ENCODE measurements at regions not wholly inside any gene's neighbourhood (a gene's known extent, or its start where the extent isn't known, plus 50 kb on each side); places are given as distances from the start of the nearest gene placed in this dataset.
"Not testable (repeated sequence)": the region's sequence is repeated elsewhere in the genome, so short reads cannot be mapped to it uniquely, and the experiment has no call there.

DNA sequence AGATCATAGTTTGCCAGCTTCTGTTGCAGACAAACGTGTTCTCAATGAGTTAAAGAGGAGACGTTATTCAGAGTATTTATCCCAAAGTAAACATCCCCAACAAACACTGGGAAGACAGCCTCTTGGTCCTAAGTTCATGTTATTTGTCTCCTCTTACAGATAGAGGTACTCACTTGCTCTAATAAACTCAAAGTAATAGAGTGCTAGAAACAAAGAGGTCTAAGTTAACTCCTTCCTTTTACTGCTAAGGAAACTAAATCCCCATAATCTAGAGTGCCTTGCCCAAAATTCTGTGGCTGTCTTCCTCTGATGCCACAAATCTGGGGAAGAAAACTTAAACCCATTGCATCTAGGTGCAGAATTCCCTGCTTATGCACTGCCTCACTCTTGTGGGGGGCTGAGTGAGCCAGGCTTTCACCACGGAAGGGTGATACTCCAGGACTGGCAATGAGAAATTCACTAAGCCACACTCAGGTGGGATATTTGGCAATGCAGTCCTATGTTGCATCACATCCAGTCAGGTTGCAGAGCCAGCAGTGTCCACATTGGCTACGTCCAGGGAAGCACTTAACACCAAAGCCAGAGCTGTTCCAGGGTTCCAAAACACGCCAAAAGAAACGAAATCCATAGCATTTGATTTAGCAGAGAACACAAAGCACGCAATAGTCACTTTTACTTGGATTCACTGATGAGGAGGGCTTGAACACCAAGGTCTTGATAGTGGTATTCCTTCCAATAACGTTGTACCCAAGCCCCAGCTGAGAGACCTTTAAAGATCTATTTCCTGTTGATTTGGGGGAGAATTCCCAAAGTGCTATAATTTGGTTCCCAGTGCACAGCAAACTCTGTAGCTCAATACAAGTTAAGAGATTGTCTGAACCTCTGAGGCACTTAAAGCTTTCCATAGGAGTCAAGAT lies 81.0 kb upstream of the FOXQ1 start:
- no peak for DNase-seq

DNA sequence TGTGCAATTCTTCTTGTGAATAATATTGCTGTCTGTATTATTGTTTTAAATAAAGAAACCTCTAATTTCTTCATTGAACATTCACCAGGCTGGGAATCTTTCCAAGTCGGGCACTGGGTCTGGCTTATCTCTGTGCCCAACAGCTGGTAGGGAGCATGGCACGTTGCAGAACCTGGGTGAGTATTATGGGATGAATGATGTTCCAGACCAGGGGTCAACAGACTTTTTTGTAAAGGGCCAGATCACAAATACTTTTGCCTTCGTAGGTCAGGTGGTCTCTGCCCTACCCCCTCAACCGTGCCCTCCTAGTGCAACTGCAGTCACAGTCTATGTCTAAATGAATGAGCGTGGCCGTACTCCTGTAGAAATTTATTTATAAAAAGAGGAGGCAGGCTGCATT lies 81.6 kb upstream of the FOXQ1 start:
- DNase-seq: no peak

DNA sequence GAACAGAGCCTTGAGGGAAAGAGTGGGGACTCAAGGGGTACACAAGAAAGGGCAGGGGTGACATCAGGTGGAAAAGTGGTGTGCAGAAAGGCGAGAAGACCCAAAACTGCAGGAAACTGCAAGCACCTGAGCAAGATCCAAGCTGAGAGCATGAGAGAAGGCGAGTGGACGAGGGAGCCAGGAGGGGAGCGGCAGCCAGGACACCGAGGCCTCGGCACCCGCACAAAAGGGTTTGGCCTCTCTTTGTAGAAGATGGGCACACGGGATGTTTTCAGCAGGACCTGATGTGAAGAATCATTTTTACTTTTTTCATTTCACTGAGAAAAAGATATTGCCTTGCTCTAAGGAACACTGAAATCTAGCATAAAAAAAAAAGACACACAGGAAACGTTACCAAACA lies 82.1 kb upstream of the FOXQ1 start:
- DNase-seq: no peak

DNA sequence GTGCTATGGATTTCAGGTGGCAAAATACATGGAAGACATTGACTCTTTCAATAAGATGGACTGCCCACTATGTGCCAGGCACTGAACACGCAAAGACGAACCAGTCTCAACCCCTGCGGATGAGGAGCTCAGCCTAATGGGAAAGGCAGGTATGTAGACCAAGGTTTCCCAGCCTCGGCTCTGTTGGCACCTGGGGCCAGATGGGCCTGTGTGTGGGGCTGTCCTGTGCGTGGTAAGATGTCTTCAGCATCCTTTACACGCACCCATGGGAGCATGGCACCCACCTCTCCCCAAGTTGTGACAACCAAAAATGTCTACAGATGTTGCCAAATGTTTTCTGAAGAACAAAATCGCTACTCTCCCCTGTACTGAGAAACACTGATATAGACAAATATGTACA lies 82.6 kb upstream of the FOXQ1 start:
- no peak for DNase-seq

DNA sequence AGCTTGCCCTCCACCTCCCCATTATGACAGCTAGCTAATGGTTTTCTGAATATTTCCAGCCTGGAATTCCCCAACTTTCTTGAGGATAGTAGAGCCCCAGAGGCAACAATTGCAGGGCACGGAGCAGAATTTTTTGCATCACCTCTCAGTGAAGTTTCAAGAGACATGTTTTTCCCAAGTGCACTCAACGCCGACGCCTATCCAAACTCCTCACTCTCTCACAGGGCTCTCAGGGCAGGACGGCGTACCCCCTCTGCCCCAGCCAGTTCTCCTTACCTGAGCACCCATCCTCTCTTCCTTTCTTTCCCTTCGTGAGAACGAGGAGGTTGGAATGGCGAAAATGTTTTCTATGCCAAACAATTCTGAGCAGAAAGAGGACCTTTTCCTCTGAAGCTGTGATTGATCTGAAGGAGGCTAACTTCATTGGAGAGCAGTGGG lies 83.1 kb upstream of the FOXQ1 start:
- no peak for DNase-seq

DNA sequence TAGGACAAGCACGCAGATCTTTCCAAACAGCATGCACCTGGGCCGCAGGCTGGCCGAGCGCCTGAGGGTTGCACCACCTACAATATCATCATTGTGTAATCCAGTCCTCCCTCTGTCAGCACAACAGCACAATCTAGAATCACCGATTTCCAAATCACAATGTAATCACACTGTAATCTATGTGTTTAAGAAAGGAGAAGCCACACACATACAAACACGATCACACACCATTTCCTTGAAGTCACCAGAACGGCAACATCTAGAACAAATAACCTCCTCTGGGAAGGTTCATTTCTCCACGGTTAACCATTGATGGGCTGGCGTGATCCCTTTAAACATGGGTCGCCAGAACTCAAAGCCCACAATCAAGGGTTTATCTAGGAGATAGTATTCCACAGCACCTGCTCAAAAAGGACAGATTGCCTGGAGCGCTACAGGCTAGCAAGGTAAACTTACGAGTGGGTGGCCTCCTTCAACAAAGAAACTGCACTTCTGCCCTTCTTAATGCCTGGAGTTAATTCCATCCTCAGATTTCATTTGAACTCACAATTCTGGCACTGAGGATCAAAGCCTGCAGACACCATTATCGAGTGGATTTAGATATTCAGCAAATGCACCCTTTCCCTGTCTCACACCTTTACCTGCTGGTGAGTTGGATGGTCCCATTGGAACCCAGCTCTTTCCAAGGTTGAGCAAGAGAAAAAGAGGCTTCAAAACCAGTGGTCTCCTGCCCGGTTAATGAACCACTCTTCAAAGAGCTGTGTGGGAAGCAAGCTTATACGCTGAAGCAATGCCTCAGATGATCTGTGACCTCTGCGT lies 83.8 kb upstream of the FOXQ1 start:
- no peak for DNase-seq

DNA sequence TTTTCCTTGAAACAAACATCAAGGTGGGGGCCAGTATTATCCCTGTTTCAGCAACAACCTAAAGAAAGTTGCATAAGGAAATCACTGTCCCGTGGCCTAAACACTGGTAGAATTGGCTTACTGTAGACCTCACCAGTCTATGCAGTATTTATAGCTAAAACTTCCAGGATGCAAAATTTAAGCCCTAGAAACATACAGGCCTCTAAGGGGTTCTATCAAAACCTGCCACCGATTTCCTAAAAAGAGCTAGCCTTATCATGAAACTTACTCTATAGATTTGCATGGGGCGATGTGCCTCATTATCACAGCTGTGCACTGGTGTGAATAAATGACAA lies 84.3 kb upstream of the FOXQ1 start:
- no peak for DNase-seq

DNA sequence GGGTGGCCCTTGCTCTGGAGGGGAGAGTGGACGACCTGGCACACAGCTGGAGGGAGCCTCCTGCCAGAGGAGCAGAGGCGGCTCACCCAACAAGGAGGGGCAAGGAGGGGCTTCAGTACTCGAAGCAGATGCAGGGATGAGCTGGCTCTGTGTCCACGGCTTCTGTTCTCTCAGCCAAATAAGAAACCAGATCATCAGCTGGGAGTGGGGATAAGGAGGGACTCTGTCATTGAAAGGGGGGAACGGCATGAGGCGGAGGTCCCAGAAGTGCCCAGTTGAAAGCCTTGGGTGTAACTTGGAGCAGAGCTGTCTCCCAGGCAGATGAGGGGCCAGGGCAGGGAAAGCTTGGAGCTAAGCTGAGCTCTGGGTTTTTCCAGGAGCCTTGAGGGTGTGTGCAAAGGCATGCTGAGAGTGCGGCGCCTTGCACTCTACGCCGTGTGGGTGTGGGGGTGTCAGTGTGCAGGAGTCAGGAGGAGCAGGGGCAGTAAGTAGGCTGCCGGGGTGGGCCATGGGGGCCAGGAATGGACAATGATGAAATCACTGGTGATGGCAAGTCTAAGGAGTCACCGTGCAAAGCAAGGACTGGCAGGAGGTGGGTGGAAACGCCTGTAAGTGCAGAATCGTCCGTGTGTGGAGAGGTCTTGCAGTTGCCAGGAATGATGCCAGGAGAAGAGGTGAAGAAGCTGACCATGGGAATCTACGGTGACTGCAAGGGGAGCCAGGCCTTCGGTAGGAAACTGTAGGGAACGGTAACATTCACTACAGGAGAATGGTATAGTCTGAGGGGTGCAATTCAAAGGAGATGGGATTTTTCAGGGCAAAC lies 85.4 kb upstream of the FOXQ1 start:
- no peak for DNase-seq

DNA sequence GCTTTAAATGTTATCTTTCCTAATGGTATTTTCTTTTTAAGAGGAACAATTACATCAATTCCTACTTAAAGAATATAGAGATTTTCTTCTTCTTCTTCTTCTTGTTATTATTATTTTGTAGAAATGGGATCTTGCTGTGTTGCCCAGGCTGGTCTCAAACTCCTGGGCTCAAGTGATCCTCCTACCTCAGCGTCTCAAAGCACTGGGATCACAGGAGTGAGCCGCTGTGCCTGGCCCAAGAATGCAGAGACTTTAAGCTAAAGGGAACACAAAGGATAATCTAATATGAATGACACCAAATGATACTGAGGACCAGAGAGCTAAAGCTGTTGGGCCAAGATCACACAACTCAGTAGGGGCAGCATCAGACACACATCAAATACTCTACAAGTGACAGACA lies 87.4 kb upstream of the FOXQ1 start:
- DNase-seq: no peak

DNA sequence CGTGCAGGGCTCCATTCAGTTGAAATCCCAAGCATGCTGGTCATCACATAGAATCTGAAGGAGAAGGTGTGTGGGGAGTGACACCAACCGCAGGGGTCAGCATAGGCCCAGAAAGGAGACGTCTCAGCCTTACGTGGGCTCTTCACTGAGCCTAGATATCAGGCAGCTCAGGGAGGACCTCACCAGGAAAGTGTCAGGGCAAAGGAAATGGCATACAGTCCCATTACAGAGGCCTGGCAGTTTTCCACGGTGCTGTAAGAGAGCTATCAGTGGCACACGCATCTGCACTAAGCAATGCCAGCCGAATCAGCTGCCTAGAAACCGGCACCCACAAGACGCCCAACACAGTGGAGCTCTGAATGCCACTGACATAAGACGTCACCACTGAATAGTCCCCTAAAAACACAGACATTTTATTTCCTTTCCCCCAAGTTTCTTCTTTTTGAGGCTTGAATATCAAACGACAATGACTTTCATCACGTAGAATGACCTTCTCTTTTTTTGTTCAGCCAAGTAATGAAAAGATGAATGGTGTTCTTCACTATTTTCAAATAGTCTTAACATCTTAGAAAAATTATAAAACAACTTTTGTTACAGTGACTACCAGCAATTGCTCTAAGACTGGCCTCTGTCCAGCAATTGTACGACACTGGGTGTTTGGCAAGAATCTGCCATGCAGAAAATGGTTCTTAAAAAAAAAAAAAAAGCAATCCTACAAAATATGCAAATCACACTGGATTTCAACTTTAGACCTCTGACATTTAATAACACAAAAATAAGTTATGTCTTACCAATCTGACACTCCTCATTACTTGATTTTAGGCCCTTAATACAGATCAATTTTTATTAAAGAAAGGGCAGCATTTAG lies 88.9 kb upstream of the FOXQ1 start:
- peak in 27 of 56 donors; percentile 11 to 82 (median 32) for DNase-seq

DNA sequence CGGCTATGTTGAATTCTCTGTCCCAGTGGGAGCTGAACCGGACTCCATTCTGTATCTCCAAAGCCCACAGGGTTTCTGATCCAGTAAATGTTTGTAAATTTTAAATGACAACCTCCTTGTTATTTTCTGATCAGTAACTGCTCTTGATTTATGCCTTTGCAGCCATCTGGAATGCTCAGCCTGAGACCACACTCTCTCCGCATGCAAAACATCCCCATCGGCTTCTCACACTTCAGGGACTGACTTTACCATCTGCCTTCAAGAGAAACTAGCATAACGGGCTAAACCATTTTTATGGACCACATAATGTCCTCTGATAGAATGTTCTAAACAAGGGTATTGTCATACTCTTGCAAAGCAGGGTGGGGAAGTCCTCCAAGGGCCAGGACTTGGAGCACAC lies 94.5 kb upstream of the FOXQ1 start:
- DNase-seq: no peak

DNA sequence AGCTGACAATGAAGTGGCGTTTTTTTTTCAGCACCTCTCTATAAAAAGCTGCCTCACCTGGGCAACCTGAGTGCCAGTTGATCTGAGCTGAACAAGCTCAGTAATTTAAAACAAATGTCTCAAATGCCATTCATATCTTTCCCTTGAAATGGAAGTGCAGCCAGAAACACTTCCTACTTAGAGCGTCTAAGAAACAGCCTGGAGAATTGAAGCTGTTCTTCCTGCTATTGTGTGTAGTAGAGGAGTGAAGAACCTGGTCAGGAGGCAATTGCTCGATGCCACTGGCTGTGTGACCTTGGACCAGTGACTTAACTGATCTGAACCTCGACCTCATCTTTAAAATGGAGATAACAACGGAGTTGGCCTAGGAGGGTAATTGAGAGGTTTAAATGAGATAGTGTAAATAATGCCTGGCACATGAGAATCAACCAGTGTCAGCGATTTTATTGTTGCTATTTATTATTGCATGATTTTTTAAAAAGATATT lies 95.4 kb upstream of the FOXQ1 start:
- no peak for DNase-seq

DNA sequence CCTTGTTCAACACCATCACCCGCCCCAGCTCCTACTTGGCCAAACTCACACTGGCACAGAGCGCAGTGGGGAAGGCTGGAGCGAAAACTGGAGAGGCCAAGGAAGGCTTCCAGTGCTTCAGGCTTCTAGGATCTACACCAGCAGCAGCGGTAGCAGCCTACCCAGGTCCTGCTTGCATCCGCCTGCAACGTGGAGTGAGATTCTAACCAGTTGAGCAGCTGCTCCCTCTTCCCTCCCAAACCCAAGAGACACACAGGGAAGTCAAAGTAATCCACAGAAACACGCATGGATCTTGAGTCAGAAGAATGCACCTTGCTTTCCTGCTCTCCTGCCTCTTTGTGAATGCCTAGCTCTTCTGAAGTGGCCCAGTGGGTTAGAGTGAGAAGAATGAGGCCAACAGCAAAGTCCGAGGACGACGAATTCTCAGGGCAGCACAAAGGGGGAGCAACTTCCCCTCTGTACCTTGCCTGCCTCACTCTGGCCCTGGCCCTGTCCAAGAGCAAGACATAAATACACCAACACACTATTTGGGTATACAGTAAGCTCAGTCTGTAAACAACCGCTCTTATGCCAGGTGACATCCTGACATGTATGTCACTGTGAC lies 95.9 kb upstream of the FOXQ1 start:
- no peak for DNase-seq

DNA sequence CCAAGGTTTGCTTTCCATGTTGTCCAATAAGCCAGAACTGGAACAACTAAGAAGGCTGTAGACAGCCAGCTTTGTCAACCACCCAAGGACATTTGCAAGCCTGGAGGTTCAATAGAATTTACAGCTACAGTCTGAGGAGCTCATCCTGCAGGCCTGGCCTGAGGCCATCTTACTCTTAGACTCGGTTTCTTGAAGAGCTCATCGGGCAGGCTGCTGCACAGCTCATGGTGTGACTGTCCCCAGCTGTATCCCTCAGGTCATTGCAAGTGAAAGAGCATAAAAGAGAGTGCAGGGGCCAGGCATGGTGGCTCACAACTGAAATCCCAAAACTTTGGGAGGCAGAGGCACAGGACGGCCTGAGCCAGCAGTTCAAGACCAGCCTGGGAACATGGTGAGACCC lies 96.9 kb upstream of the FOXQ1 start:
- DNase-seq: no peak

DNA sequence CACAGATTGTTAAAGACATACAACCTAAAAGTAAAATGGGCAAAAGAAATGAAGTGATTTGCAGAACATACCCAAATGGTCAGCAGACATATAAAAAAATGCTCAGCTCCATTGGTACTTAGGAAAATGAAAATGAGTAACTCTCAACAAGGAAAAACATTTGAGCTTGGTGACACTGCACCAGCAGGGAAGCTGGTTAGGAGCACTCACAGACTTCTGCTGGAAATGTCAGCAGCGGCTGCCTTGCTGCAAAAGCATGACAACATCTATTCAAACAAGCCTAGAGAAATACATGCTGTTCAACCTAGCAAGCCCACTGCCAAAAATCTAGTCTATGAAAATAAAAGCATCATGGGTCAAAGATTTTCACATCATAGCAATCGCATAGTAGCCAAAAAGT lies 99.0 kb upstream of the FOXQ1 start:
- no peak for DNase-seq

DNA sequence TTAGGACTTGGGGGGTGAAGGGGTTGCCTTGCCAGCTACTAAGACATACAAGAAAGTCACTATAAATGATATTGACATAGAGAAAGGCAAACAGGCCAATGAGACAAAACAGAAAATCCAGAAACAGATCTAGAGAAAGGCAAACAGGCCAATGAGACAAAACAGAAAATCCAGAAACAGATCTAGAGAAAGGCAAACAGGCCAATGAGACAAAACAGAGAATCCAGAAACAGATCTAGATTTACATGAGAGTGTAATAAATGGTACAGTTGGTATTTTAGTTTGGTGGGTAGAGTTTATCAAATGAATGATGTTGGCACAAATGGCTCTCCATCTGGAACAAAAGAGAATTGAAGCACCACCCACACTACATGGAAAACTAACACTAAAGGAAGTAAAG lies 99.8 kb upstream of the FOXQ1 start:
- not testable (repeated sequence) for DNase-seq

DNA sequence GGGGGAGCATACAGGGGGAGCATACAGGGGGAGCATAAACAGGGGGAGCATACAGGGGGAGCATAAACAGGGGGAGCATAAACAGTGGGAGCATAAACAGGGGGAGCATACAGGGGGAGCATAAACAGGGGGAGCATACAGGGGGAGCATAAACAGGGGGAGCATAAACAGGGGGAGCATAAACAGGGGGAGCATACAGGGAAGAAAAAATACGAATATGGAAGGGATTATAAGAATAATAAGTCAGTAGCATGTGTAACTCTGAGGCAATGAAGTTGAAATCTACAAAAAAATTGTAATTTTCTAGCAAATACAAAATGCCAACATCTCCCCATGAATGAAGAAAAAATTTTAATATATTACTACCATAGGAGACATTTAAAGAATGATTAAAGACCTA lies 101.3 kb upstream of the FOXQ1 start:
- not testable (repeated sequence) for DNase-seq

DNA sequence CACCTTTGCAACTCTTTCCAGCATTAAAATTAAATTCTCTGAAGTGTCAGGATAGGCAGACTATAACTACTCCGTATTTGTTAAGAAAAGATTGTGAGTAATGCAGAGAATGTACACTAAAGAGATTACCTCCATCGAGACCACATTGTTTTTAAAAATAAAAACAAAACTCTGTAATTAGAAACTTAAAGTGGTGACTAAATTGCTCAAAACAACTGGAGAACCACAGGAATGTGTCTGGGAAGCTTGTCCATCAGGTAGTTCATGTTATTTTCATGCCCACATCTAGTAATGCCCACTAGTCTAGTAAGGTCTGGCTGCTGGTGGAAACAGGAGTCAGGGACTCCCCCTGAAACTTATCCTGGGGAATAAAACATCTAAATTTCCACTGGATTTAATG lies 103.0 kb upstream of the FOXQ1 start:
- no peak for DNase-seq

DNA sequence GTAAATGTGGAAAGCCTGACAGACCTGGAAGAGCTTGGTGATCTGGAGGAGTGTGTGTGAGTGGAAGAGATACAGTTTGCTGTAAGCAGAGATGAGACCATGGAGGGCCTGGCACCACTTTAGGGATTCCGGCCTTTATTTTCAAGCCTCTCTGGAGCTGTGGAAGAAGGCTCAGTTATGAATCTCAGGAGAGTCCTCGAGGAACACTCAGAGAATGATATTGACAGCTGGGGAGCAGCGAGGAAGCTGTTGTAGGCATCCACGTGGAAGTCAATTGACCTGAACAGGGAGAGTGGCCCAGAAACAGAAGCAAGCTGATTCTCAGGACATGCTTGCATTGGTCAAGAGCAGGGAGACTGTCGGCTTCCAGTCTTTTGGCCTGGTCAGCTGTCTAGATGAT lies 108.4 kb upstream of the FOXQ1 start:
- DNase-seq: no peak

DNA sequence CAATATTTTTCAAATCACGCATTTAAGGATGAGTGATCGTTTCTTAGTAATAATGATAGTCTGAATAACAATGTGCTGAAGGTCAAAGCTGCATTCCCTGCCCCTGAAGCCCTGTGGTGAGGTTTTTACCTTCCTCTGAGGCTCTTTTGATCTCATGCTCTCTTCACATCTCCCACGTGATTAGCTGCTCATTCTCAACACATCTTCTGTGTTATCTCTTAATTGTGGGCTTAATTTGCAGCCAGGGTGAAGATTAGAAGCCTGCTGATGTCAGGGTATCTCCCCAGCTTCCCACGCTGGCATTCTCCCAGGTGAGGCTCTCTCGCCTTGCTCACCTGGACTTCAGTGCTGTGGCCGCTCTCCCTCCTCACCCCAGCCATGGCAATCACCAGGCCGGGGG lies 109.7 kb upstream of the FOXQ1 start:
- no peak for DNase-seq
